ENCODE measurements at regions not wholly inside any gene's neighbourhood (a gene's known extent, or its start where the extent isn't known, plus 50 kb on each side); places are given as distances from the start of the nearest gene placed in this dataset.

DNA sequence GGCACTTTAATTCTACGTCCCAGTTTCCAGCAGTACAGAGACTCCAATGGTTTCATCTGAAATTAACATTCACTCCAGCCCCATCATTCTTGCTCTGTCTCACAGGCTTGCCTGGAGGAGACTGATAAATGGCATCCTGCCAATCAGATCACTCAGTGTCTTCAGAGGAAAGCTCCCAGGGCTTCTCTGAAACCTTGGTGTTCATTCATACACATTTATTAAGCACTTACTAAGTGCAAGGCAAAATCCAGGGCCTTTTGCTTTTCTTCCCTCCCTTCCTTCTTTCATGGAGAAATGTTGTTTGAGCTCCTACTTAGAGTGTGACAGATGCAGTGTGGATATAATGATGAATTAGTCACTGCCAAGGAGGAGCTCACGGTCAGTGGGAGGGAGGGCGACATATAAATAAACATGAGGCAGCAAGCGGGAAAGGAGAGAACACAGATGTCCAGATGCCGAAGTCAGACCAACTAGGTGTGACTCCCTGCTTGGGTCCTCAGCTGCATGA, 106.7 kb upstream of the DTNBP1 start:
- no peaks in the 10 kb centered on the region for H3K36me3 Mint-ChIP-seq (ENCODE audit: insufficient read depth in 1 of 3, low read depth in 3 of 3)
- H2BK12ac ChIP-seq (ENCODE audit: insufficient read length, low read depth, low read length) = no peak overlapping the region
- H3T11ph ChIP-seq (ENCODE audit: low read length) = no peak overlapping the region
- no peaks in the 10 kb centered on the region for H4K20me1 ChIP-seq (ENCODE audit: control insufficient read depth, insufficient read depth, insufficient read length)
- H3K27me3 Mint-ChIP-seq (ENCODE audit: low read depth) = peaks cover 8% of the 10 kb centered on the region
- no peak overlapping the region for H3K18ac ChIP-seq (ENCODE audit: insufficient read length, low read depth, low read length)
- no peak overlapping the region for H3K9ac ChIP-seq (ENCODE audit: extremely low read depth, insufficient read length, low read length)
- no peaks in the 10 kb centered on the region for H3K9me3 Mint-ChIP-seq
- no peak overlapping the region for H2AFZ ChIP-seq (ENCODE audit: low read length)
- H2BK5ac ChIP-seq (ENCODE audit: insufficient read length, low read length) = no peak overlapping the region
- H3K79me1 ChIP-seq (ENCODE audit: insufficient read depth, low read depth, low read length, poor library complexity, severe bottlenecking) = no peaks in the 10 kb centered on the region
- no peak overlapping the region for H2BK15ac ChIP-seq (ENCODE audit: low read depth, low read length)
- H3K4ac ChIP-seq (ENCODE audit: low read depth, low read length) = no peak overlapping the region
- no peaks in the 10 kb centered on the region for H3K4me1 Mint-ChIP-seq
- H3K4me2 ChIP-seq (ENCODE audit: insufficient read depth, insufficient read length, low read length) = no peak overlapping the region
- H3K23ac ChIP-seq (ENCODE audit: insufficient read length, low read depth, low read length) = no peak overlapping the region
- TF ChIP-seq, protein P1, sequence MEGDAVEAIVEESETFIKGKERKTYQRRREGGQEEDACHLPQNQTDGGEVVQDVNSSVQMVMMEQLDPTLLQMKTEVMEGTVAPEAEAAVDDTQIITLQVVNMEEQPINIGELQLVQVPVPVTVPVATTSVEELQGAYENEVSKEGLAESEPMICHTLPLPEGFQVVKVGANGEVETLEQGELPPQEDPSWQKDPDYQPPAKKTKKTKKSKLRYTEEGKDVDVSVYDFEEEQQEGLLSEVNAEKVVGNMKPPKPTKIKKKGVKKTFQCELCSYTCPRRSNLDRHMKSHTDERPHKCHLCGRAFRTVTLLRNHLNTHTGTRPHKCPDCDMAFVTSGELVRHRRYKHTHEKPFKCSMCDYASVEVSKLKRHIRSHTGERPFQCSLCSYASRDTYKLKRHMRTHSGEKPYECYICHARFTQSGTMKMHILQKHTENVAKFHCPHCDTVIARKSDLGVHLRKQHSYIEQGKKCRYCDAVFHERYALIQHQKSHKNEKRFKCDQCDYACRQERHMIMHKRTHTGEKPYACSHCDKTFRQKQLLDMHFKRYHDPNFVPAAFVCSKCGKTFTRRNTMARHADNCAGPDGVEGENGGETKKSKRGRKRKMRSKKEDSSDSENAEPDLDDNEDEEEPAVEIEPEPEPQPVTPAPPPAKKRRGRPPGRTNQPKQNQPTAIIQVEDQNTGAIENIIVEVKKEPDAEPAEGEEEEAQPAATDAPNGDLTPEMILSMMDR (conservative IDR thresholded peaks at IDR 0.05) = no peak
- no peak overlapping the region for H2BK20ac ChIP-seq (ENCODE audit: low read depth, low read length, poor library complexity, severe bottlenecking)
- H3K27ac ChIP-seq (ENCODE audit: insufficient read length, low read depth, low read length) = no peak overlapping the region
- no peaks in the 10 kb centered on the region for H3K27me3 ChIP-seq (ENCODE audit: insufficient read depth, low read length)
- H4K5ac ChIP-seq (ENCODE audit: insufficient read length, low read depth, low read length) = no peak overlapping the region
- H4K8ac ChIP-seq (replicated peaks; ENCODE audit: insufficient read length, low read depth, low read length) = no peak overlapping the region
- H3K14ac ChIP-seq (ENCODE audit: insufficient read depth, low read length) = no peak overlapping the region
- H3K4me3 Mint-ChIP-seq = no peak overlapping the region
- no peak overlapping the region for H2BK120ac ChIP-seq (ENCODE audit: low read depth, low read length, poor library complexity, severe bottlenecking)
- no peak overlapping the region for H3K27ac Mint-ChIP-seq
- no peaks in the 10 kb centered on the region for H3K23me2 ChIP-seq (ENCODE audit: insufficient read length, low read depth, low read length, poor library complexity, severe bottlenecking)
- no peaks in the 10 kb centered on the region for H3K9me3 ChIP-seq (ENCODE audit: control insufficient read depth, low read depth, low read length)
- H3K56ac ChIP-seq (ENCODE audit: insufficient read length, low read depth, low read length) = no peak overlapping the region
- H3K4me1 ChIP-seq (ENCODE audit: insufficient read depth, low read length) = no peaks in the 10 kb centered on the region
- no peaks in the 10 kb centered on the region for H3K79me2 ChIP-seq (ENCODE audit: insufficient read depth, low read length)
- WGBS (ENCODE audit: extremely low coverage, insufficient read length, low lambda C conversion rate) = no CpG with 5 or more reads among the region's 5 CpGs
- no peak for DNase-seq
- no peak overlapping the region for H4K91ac ChIP-seq (ENCODE audit: insufficient read length, low read depth, low read length)
- H2AK5ac ChIP-seq (ENCODE audit: insufficient read length, low read length) = no peak overlapping the region
